NCI-H1092 treated with DMSO at 0.1 percent for 48 hours (cell line): ENCODE measurements at regions not wholly inside any gene's neighbourhood (a gene's known extent, or its start where the extent isn't known, plus 50 kb on each side); places are given as distances from the start of the nearest gene placed in this dataset.
"Not testable (repeated sequence)": the region's sequence is repeated elsewhere in the genome, so short reads cannot be mapped to it uniquely, and the experiment has no call there.

Source experiments
- DNase-seq: peaks from one replicate; lab custom pipeline; 2025; lab: John Stamatoyannopoulos, UW

DNA sequence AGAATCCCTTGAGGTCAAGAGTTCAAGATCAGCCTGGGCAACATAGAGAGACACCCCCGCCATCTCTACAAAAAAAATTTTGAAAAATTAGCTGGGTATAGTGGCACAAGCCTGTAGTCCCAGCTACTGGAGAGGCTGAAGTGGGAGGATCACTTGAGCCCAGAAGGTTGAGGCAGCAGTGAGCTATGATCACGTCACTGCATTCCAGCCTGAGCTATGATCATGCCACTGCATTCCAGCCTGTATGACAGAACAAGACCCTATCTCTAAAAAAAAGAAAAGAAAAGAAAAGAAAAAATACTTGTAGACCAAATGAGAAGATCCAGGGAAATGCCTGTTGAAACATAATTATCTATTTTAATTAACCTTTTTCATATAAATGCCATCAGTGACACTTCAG, 93.8 kb upstream of the MDM1 start:
- DNase-seq: no peak

DNA sequence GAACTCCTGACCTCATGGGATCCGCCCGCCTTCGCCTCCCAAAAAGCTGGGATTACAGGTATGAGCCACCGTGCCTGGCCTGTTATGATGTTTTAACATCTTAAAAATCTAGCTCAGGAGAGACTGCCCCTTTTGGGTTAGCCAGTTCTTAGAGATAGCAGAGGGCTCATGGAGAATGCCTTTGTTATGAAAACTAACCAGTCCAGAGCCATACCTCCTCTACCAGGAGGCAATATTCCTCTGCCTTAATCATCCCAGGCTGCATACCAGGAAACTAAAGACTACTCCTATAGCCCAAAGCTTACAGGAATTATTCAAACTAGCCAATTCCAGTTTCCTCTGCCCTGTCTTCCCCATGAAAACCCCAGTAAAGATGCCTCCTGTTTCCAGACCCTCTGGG, 96.0 kb upstream of the MDM1 start:
- no peak for DNase-seq

DNA sequence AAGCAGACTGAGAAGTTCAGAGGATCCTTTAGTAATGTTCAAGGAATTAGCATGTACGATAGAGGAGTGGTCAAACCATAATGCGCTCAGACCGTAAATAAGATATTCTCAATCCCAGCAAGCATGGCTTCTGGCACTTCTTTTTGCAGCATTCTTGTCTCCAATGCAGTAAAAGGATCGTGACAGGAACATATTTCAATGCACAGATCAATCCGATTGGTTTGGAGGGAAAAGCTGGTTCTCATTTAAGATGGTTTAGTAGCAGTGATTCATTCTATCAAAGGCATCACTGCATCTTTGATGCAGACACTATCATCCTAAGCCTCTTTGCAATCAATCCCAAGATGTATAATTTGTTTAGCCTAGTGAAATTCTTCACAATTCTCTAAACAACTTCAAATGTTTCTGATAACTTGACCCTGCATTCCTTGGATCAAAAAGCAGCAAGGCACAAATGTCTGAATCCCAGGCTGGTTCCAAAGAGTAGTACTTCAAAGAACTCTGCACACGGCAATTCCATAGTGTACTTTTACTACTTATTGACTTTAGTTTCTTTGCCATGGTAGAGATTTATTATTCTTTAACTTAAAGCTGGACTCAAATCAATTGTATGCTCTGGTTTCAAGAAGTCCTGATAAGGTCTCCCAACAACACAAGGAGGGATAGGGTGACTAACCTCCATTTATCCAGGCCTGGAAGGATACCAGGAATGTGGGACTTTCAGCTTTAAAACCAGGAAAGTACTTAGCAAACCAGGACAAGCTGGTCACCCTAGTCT, 96.8 kb upstream of the MDM1 start:
- DNase-seq: no peak

DNA sequence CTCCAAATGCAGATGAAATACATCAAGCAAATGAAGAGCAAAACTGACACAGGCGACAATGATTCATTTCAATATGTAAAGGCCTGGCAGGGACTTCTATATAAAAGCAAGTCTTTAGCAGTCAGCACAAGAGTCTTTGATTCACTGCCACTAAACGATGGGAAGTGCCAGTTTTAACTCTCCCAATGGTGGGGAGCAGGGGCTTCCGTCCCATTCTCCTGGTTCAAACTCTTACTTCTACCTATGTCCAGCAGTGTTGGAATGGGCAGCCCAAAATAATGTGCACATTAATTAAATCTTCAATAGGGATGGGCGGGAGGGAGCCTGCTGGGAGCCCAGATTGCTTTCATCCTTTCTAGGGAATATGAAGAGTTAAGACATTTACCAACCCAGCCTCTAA, 97.5 kb upstream of the MDM1 start:
- DNase-seq: no peak

DNA sequence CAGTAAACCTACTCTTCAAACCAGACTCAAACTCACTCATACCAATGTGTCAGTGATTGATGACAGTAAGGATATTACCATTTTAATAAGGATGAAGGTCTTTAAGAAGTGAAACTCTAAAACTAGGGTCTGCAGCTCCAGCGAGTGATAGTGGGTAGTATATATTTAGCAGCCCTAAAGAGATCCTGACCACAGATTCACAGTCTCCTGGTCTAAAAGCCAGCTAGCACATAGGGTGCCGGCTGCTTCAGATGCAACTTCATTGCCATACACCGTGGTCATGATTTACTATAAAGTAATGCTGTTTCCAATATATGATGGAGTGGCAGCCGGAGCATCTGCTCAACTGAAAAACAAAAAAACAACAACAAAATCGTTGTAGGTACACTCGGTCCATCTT, 99.6 kb upstream of the MDM1 start:
- DNase-seq: no peak

DNA sequence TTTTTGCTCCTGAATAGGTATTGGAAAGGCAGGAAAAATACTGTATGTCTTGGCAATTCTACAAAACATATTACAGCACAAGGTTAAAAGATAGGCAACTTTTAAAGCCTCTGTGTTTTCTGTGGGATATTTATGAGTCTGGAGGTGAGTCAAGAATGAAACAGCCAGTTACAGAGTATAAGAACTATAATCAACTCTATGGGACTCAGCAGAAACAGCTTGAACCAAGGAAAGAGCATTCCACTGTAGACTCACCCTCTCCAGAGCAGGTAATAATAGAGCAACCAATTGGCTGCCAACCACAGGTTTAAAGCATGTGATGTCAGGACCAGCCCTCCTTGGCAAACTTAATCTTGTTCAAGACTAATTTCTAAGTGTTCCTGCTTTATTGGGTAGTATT, 100.5 kb upstream of the MDM1 start:
- DNase-seq: no peak

DNA sequence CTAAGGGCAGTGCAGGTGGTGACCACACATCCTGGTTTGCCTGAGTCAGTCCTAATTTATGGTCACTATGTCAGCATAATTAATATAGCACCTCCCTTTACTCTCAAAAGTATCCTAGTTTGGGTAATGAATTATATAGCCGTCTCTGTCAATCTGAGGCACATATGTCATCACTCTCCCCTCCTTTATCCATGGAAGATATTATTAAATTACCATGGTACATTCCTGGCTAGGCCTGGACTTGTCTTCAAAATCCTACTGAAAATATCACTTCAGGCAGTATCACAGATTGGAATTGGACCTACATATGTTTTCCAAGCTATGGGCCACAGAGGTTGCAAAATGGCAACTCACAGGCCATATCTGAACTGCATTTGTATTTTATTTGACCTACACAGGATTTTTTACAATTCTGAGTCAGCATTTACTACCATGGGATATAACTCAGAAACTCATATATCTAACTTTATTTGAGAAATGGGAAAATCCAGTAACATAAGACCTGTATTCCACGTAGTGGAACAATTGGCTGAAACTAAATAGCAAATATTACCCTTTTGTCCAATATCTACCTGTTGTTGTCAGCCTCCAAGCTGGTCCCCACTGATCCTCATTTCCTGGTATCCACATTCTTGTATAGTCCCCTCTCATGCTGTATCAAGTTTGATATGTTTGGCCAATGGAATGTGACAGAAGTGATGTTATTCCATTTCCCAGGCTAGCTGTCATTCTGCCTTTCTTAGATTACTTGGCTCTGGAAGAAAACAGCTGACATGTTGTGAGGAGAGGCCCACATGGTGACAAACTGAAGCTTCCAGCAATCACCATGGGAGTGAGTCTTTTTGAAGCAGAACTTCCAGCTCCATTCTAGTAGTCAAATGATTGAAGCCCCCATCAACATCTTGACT, 102.5 kb upstream of the MDM1 start:
- no peak for DNase-seq

DNA sequence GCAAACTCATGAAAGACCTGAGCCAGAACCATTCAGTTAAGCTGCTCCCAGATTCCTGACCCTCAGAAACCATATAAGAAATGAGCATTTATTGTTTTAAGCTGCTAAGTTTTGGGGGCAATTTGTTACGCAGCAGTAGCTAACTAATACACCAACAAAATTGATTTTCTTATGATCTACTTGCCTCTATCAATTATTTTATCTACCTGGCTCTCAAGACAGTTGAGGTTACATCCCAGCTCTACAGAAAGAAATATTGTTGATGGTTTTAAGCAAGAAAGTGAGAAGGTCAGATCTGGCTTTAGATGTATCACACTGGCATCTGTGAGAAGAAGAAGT, 103.1 kb upstream of the MDM1 start:
- DNase-seq: no peak

DNA sequence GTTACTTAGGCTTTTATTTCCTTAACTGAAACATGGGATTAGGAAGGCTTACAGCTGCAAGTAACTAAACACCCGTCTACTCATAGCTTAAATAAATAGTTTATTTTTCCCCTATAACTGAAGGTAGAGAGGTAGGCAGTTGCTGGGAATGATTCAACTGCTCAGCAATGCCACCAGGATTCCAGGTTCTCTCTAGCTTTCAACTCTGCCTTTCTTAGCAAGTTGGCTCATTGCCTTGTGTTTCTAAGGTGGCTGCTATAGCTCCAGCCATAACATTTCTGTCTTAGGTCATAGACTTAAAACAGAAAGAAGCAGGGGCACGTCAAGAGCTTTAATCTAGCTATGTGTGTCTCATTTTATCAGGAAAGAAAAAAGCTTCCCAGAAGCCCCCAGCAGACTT, 103.7 kb upstream of the MDM1 start:
- no peak for DNase-seq

DNA sequence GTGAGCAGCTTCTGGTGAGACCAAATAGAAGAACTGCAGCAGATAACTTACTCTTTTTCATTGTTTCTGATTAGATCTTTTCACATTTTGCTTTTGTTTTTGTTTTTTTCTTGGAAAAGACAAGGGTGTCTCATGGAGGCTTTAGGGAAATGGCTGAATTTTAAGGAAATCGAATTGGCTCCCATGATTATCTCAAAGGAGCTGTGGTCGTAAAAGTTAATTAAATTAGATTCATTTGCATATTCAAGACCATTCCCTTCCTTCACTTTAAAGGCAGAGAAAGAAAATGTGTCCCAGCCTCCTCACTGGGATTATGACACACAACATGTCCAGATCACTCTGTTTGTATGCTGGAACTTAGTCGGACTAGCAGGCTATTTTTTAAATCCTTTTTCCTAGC, 106.4 kb upstream of the MDM1 start:
- no peak for DNase-seq

DNA sequence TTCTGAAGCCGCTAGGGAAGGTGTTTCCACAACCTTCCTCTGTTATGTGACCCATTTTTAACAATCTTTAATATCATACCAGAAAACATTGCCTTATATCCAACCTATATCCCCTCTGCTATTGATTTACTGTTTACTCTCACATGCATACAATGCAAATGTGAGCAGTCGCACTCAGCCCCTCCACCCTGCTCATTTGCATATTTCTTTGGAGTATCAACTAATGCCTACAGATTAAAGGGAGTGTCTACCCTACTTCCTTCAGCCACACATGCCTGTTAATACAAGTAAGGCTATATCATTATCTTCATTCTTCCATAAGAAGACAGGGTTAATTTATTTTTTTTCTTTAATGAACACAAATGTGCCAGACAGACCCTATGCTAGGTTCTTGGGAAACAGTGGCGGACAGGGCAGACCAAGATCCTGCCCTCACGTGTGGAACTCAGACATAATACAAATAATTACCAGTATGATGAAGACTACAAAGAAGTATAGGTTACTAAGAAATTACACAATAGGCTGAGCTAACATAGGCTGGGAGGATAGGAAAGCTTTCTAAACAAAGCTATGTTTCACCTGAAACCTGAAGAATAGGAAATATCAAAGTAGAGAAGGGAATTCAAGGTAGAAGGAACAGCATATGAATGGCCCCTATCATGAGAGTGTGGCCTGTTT, 107.3 kb upstream of the MDM1 start:
- DNase-seq: no peak

DNA sequence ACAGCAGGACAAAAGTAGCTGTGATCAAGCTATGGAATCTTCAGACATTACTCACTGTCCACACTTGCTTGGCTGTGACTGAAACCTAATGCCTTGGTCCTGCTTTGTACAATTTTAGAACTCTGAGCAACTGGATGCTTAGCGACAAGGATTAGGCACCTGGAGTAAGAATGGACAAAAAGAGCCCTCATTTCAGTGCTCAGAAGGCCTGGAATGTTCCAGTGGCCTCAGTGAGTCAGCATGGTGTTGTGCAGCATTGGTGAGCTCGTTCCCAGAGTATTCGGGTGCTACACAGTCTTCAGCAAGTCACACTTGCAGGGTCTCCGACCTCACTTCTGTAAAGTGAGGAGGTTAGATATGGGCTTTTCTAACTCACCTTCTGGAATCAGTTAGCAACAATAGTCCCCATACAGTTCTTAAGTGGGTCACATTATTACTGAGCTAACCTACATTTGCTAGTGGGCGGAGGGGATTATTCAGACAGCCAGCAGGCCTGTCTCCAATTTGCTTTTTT, 108.0 kb upstream of the MDM1 start:
- DNase-seq: no peak

DNA sequence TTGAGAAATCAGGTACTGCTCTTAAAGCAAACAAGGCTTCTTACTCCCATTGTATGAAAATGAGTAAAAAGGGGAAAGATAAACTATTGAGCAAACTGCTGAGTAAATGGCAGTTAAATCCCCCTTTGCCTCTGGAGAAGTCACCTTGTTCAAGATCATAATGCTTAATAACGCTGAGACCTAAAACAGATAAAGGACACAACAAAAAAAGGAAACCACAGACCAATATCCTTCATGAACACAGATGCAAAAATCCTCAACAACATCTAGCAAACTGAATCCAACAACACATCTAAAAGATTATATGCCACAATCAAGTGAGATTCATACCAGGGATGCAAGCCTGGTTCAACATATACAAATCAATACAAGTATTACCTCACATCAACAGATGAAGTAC, 109.0 kb upstream of the MDM1 start:
- no peak for DNase-seq

DNA sequence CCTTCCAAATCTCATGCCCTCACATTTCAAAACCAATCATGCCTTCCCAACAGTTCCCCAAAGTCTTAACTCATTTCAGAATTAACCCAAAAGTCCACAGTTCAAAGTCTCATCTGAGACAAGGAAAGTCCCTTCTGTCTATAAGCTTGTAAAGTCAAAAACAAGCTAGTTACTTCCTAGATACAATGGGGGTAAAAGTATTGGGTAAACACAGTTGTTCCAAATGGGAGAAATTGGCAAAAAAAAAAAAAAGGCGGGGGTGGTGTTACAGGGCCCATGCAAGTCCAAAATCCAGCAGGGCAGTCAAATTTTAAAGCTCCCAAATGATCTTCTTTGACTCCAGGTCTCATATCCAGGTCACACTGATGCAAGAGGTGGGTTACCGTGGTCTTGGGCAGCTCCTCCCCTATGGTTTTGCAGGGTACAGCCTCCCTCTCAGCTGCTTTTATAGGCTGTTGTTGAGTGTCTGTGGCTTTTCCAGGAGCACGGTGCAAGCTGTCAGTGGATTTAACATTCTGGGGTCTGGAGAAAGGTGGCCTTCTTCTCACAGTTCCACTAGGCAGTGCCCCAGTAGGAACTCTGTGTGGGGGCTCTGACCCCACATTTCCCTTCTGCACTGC, 110.3 kb upstream of the MDM1 start:
- DNase-seq: not testable (repeated sequence)

DNA sequence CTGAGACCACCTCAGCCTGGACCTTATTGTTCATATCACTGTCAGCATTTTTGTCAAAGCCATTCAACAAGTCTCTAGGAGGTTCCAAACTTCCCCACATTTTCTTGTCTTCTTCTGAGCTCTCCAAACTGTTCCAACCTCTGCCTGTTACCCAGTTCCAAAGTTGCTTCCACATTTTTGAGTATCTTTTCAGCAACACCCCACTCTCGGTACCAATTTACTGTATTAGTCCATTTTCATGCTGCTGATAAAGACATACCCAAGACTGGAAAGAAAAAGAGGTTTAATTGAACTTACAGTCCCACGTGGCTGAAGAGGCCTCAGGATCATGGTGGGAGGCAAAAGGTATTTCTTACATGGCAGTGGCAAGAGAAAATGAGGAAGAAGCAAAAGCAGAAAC, 111.5 kb upstream of the MDM1 start:
- not testable (repeated sequence) for DNase-seq

DNA sequence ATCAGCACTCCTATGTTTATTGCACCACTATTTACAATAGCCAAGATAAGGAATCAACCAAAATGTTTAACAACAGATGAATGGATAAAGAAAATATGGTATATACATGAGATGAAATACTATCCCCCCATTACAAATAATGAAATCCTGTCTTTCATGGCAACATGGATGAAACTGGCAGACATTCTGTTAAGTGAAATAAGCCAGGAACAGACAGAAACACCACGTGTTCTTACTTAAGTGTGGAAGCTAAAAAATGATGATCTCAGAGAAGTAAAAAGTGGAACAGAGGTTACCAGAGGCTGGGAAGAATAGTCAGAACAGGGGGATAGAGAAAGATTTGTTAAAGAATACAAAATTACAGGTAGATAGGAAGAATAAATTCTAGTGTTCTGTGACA, 113.7 kb upstream of the MDM1 start:
- no peak for DNase-seq

DNA sequence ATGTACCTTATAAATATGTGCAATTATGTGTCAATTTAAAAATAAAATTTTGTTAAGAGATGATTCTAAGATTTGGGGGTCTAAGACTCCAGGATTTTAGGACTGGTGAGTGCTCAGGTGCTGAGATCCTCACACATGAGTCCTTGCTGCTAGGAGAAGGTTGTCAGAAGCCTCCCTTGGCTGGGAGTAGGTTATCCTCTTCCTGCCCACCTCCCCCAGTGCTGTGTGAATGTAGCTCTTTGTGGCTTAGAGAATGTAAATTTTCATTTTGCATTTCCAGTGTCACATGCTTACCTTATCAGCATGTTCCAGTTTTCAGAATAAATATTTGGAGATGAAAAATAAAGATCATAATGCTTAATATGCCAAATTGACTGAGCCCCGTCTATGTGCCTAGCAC, 114.2 kb upstream of the MDM1 start:
- DNase-seq: no peak

DNA sequence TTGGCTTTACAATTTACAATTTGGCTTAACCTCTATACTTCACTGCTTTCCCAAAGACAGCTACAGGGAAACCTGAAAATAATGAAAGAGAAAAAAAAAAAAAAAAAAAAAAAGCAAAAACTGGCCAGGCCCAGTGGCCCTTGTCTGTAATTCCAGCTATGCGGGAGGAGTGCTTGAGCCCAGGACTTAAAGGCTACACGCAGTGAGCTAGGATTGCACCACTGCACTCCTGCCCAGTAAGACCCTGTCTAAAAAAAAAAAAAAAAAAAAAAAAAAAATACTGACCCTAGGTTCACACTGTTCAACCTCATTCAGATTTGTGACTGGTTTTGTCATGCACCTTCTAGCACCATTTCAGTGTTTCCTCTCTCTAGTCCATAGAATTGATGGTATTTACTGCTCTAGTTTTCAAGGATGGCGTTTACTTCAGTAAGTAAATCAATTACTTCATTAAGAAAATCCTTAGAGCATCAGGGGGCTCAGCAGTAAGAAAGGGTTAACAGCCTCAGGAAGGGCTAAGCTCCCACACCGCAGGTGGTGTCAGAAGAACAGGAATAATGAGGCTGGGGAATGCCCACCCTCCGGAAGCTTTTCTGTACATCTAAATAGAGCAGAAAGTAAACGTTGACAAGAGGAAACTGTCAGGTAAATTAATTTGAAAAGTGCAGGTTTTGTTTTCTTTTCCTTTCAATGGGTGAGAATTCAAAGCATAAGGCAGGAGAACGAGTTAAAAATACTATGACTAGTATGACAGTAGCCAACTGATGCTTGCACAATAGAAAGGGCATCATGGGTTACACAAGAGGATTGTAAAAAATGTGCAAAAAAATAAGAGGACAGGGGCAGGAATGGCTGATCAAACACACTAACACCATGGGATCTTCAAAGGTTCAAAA, 115.0 kb upstream of the MDM1 start:
- DNase-seq: no peak

DNA sequence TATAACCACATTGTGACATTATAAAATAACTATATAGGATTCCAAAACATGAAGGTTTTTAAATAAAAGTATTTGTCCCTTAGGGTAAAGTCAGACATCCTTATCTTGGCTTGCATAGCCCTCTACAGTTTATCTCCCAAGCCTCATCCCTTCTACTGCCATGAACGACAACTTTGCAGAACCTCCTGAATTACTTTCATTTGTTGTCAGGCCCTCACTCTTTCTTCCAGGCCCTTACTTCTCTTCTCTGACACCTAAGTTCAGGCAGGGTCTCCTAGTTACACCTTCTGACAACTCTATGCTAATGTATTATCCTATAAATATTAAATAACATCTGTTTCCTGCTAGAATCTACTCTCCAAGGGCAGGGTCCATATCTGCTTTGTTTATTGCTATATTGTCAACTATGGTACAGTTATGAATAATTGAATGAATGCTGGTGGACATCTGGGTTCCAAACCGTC, 115.7 kb upstream of the MDM1 start:
- DNase-seq: no peak

DNA sequence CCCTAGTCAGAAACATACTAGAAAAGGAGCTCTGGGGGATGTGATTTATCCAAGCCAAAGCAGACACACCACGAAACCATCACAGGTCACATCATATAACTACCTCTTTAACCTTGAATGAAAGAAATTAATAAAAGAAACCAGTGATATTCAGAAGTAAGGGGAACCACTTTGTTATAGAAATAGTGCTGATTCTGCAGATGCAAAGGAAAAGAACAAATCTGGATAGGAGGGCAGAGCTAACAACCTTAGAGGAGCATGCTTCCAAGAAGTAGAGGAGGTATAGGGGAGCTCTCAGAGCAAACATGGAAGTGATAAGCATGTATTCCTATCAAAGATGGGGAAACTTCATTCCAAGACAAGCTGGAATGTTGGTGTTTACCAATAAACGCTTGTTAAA, 117.0 kb upstream of the MDM1 start:
- no peak for DNase-seq

DNA sequence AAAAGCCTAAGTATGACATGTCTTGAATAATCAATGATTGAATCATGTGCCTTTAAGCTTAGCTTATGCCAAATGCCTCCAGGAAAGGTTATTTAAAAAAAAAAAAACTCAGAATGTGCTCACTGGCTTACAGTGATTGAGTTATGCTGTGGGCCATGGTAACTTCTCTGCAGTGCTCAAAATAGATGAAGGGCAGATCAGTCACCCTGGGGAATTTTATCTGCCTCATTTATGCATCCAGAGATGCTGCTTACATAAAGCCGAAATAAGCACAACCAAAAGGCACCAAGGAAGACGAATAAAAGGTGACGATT, 118.7 kb upstream of the MDM1 start:
- DNase-seq: no peak
